MG63 (cell line): ENCODE measurements at regions not wholly inside any gene's neighbourhood (a gene's known extent, or its start where the extent isn't known, plus 50 kb on each side); places are given as distances from the start of the nearest gene placed in this dataset.

ENCODE experiments used
- DNase-seq: peaks from one replicate; pipeline ENCODE4 v3.0.0-alpha.2; 2020
- H3K27me3 ChIP-seq: fragments of 250-450 bp; sonication (Bioruptor Pico); 2 replicates; pipeline ENCODE4 v1.5.1; 2020; ENCODE audit warnings: mild to moderate bottlenecking, moderate library complexity
- H3K36me3 ChIP-seq: fragments of 250-450 bp; sonication (Bioruptor Pico); 2 replicates; pipeline ENCODE4 v1.5.1; 2020; ENCODE audit warnings: mild to moderate bottlenecking, moderate library complexity
- H3K4me3 ChIP-seq: fragments of 250-450 bp; sonication (Bioruptor Pico); 2 replicates; pipeline ENCODE4 v1.5.1; 2020; ENCODE audit warnings: mild to moderate bottlenecking, moderate library complexity
- H3K9me3 ChIP-seq: fragments of 250-450 bp; sonication (Bioruptor Pico); 2 replicates; pipeline ENCODE4 v1.5.1; 2020; ENCODE audit warnings: mild to moderate bottlenecking, moderate library complexity

DNA sequence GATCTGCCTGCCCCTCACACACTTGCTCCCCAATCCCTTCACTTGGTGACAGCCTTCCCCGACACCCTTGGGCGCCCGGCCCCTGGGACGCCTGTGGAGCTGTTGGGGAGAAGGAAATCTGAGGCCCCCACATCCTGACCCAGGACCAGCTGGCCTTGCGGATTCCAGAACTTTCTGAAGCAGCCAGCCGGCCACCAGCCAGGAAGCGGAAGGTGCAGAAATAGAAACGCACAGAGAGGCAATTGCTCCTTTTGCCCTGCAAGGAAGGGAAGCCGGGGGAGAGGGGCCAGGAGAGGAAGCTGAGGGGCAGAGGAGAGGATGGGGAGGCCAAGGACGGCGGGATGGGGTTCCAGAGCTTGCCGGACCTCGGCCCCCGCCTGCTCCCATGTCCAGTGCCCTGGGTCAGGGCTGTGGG, 66.7 kb upstream of the LINC01488 start:
- Histone ChIP-seq H3K4me3 (no peak overlapping the region), H3K36me3 (no peaks in the 10 kb centered on the region), H3K27me3 (no peaks in the 10 kb centered on the region), H3K9me3 (no peaks in the 10 kb centered on the region)
- DNase-seq, result no peak

DNA sequence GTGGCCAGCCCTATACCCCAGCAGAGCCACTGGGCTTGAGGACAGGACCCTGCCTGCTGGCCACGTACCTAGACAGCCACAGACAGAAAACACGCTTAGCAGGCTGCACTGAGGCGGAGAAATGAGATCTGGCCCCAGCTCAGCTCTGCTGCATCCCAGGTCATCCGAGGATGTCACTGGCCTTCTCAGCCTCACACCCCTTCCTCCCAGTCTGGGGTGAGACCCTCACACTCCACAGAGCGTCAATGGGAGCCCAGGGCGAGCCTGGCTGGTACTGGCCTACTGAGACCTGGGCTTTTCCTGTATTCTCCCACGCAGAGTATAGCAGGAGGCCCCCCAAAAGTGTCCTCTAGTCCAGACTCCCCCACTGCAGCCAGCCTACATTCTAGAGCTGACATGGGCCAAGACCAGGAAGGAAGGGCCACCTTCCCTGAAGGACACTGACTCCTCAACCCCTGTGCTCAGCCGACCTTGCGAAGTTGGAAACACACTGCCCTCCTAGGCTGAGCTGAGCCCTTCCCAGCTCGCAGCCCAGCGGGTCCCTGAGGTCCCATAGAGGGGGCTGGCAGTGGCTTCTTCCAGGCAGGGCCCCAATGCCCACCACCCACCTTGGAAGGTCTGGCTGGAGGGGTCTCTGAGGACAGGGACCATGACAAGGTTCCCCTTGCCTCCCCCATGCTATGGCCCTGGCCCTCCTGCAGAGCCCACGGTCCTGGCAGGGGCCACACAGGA, 65.9 kb upstream of the LINC01488 start:
- Histone ChIP-seq H3K4me3 (no peak overlapping the region), H3K9me3 (no peaks in the 10 kb centered on the region), H3K27me3 (no peaks in the 10 kb centered on the region), H3K36me3 (no peaks in the 10 kb centered on the region)
- no peak for DNase-seq

DNA sequence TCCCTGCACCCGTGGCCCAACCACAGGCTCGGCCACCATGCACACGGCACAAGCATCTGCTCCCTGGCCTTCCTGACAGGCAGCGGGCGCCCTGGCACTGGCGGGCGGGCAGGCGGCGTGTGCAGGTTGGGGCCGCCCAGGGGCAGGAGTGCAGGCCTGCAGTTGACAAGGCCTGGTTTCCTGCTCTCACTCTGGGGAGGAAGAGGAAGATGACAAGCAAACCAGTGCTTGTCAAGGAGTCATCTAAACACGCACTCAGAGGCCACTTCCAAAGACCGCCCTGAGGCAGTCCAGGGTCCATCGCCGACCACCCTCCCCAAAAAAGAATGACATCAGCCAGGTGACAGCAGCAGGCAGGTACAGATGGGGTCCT, 65.3 kb upstream of the LINC01488 start:
- H3K36me3 ChIP-seq, result no peaks in the 10 kb centered on the region
- H3K27me3 ChIP-seq, result no peaks in the 10 kb centered on the region
- no peak overlapping the region for H3K4me3 ChIP-seq
- DNase-seq, result no peak
- no peaks in the 10 kb centered on the region for H3K9me3 ChIP-seq

DNA sequence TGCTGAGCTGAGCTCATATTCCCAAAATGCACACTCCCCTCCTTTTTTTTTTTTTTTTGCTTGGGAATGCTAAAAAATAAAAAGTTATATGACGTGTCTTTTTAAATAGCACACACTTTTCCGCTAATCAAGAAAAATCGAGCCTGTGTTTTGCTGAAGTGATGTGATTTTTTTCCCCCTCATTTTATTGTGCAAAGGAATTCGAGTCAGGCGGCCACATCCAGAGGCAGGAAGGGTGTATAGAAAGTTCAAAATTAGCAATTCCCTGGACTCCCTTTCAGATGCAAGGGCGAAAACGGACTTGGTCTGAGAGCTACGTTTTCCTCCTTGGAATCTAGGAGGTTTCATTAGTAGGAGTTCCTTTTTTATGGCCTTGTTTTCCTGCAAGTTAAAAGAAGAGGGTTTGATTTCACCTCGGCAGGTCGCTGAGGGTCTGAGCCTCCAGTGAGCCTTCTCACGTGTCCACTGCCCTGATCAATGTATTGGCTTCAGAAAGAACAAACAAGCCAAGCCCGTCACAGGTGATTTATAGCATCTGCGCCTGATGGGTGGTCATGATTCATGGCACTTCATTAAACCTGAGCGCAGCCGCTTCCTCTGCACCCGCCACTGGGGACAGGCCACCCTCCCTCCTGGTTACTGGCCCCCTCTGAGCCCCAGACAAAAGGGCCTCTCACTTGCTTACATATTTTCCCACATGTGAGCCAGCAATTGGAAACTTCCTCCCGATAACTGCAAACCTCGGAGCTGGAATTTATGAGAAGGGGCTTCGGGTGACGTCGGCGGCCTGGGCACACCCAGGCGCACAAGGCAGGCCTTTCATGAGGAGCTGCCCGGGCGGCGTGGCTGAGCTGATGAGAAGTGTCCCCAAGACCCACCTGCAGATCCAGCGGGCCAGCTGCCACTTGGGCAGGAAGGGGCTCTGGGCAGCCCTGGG, 64.4 kb upstream of the LINC01488 start:
- Histone ChIP-seq H3K4me3 (no peak overlapping the region), H3K36me3 (no peaks in the 10 kb centered on the region), H3K9me3 (no peaks in the 10 kb centered on the region), H3K27me3 (no peaks in the 10 kb centered on the region)
- DNase-seq, result no peak

DNA sequence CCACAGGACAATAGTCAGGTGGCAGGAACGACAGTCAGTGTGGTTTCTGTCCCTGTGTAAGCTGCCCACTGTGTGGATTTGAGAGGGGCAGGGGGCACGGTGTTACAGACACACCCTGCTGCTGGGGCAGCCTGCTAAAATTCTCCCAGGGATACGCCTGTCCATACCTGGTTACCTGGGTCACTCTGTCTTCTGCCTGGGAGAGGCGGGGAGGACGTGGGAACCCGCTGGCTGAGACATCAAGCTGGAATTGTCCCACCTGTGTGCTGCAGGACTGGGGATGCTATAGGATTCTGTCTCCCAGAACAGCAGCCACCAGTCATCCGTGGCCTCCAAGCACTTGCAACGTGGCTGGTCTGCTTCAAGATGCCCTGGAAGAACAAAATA, 63.8 kb upstream of the LINC01488 start:
- Histone ChIP-seq H3K27me3 (no peaks in the 10 kb centered on the region), H3K36me3 (no peaks in the 10 kb centered on the region), H3K4me3 (no peak overlapping the region), H3K9me3 (no peaks in the 10 kb centered on the region)
- DNase-seq, result no peak

DNA sequence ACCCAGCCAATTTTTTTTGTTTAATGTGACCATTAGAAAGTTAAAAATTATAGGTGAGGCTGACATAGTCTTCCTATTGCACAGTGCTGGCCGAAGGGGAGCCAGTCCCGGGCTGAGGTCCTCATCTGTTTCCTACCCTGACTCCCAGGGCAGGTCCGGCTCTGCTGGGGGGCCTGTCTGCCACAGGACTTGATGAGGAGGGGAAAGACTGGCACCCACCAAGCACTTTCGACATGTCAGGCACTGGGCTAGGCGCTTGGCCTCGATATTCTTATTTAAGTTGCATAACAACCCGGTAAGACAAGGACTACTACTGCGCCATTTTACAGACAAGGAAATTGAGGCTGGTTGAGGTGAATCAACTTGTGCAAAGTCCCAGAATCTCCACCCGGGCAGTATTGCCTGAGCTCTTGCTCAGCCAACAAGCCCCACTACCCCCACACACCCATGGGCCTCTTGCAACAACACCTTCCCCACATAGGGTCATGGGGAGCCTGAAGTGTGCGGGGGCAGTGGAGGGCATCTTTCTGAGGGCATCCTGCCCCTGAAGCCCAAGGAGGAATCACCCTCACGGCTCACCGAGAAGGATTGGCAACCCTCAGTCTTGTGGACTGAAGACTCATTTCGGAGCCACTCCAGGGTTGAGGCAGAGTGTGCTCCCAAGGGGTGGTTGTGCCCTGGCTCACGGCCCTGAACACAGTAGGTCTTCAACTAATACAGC, 62.7 kb upstream of the LINC01488 start:
- Histone ChIP-seq H3K36me3 (no peaks in the 10 kb centered on the region), H3K9me3 (no peaks in the 10 kb centered on the region), H3K4me3 (no peak overlapping the region), H3K27me3 (no peaks in the 10 kb centered on the region)
- DNase-seq, result no peak

DNA sequence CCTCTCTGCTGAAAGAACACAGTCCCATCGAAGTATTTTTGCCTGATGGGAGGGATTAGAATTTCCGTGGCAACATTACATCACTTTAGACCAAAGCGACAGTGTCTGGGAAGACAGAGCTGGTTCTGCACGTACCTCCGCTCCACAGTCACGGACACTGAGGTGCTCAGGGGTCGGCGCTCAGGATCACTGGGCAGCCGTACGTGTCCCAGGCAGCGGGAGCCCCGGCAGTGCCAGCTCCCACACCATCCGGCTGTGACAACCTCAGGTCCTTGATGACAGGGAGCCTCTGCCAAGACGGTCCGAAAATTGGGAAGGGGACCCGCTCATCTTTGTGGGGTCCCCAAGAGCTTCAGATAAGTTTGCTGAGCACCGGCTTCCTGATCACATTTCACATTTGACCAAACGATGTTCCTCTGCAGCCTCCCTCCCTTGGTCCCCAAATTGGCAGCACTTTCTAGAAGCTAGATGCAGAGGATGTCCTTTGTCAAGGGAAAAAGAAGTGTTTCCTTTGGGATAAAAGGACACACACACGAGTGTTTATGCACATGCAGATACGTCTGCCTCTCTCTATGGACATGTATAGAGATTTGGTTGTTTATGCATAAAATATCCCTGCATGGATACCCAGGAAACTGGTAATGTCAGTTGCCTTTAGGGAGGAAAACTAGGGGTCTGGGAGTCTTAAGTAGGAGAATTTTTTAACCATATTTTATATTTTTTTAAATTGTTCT, 61.6 kb upstream of the LINC01488 start:
- Histone ChIP-seq H3K4me3 (no peak overlapping the region), H3K36me3 (no peaks in the 10 kb centered on the region), H3K27me3 (no peaks in the 10 kb centered on the region), H3K9me3 (no peaks in the 10 kb centered on the region)
- DNase-seq, result no peak

DNA sequence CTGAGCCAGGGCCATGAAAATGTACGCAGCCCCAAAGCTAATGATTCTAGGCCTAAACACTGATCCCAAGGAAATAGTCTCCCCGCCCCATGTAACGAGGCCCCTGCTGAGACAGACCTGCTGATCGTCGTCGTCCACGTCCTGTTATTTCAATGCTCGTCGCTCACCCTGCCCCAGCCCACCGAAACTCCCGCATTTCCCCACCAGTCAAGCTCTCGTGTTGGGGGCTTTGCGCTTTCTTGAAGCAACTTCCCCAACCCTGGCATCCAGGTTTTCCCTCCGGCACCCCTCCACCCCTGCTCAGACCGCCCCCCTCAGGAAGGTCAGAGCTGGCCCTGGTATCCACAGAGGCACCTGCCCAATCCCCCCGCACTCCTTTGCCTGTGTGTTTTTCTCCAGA, 58.8 kb upstream of the LINC01488 start:
- Histone ChIP-seq H3K9me3 (no peaks in the 10 kb centered on the region), H3K27me3 (no peaks in the 10 kb centered on the region), H3K36me3 (no peaks in the 10 kb centered on the region), H3K4me3 (no peak overlapping the region)
- DNase-seq, result no peak

DNA sequence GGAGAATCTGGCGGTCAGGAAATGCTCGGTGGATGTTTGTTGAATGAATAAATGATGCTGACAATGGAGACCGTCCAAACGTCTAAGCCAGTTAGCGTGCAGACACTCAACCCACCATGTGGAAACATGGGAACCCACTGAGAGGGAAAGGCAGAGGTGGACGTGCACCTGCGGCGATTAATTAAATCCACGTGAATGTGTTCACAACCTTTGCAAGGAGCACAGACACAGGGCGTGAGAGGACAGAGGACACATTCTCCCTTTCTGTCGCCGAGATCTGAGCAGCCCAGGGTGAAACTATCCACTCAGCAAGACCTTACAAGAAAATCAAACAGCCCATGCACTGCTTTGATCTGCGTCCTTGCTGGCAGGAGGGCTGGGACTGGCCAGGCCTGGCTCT, 58.3 kb upstream of the LINC01488 start:
- Histone ChIP-seq H3K36me3 (no peaks in the 10 kb centered on the region), H3K4me3 (no peak overlapping the region), H3K9me3 (no peaks in the 10 kb centered on the region), H3K27me3 (no peaks in the 10 kb centered on the region)
- no peak for DNase-seq

DNA sequence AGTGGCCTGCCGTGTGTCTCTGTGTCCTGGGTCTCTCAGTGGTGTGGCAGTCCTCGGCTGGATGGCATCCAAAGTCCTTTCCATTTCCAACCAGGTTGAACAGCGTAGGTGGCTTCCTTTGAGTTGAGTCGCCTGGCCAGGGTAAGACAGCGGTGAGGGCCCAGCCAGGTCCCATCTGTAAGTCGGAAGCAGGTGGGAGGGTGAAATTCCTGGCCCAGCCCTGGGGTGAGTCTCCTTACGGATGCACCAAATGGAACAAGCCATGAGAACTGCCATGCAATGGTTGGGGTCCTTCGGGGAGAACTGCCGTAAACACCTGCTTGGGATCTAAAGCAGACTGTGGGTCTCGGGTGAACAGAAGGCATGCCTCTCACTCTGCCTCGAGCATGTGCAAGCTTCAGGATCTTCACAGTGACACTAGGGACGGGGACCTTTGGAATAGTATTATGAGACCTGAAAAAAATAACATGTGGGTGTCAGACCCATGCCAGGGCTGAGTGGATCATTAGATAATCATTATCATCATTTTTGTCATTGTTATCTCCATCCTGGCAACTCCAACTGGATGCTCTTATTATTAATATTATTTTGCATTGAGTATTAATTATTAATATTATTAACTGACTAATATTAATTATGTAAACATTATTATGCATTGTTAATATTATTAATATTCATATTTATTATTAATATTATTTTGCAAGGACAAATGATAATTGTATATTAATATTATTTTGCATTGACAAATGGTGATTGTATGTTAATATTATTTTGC, 57.7 kb upstream of the LINC01488 start:
- no peak for DNase-seq
- Histone ChIP-seq H3K36me3 (no peaks in the 10 kb centered on the region), H3K4me3 (no peak overlapping the region)

DNA sequence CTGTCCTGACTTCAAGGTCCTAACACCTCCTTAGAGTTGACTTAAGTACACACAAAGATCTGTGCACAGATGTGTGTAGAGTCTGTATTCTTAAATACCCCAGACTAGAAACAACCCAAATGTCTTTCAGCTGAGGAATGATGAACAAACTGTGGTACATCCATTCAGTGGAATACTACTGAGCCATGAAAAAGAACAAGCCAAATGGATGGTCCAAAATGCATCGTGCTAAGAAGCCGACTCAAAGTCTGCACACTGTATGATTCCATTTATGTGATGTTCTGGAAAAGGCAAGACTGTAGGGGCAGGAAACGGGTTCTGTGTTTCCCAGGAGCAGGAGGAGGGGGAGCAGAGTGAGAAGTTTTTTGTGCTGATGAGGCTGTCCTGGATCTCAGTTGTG, 56.7 kb upstream of the LINC01488 start:
- Histone ChIP-seq H3K9me3 (no peaks in the 10 kb centered on the region), H3K27me3 (no peaks in the 10 kb centered on the region), H3K4me3 (no peak overlapping the region), H3K36me3 (no peaks in the 10 kb centered on the region)
- DNase-seq, result no peak

More for the DNA sequence above, 57.7 kb upstream of the LINC01488 start:
- no peaks in the 10 kb centered on the region for H3K27me3 ChIP-seq
- no peaks in the 10 kb centered on the region for H3K9me3 ChIP-seq

DNA sequence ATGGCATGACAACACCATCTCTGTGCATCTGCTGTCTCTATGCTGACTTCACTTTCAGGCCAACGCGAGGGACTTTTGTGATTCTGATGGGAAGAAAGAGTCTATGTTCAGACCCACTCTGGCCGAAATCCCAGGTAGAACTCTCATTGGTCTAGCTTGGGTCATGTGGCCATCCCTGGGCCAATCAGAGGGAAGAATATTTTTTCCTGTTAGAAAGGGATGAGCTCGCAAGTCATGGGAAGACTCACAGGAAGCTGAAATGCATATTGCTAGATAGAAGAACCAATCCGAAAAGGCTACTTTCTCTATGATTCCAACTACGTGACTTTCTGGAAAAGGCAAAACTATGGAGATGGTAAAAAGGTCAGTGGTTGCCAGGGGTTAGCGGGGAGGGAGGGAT, 56.0 kb upstream of the LINC01488 start:
- no peak for DNase-seq
- Histone ChIP-seq H3K27me3 (no peaks in the 10 kb centered on the region), H3K4me3 (no peak overlapping the region), H3K9me3 (no peaks in the 10 kb centered on the region), H3K36me3 (no peaks in the 10 kb centered on the region)

DNA sequence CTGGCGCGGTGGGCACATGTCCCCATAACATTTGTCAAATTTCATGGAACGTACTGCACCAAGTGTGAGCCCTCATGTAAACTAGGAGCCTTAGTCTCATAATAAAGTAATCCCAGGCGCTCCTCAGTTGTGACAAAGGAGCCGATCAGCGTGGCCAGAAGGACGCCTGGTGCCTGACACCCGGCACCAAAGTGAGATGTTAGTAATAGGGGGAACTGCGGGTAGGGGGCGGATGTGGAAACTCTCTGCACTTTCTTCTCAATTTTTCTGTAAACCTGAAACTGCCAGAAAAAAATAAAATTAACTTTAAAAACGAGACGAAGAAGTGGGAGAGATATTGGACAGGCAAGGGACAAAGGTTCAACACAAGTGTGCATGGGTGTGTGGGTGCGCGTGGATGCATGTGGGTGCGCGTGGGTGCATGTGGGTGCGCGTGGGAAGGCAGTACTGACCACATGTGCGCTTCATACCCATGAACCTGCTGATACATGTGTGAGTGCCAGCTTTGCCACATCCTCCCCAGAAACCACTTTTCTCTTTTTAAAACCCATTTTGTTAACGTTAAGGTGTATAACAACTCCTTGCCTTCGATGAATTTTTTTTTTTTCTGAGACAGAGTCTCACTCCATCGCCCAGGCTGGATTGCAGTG, 55.4 kb upstream of the LINC01488 start:
- H3K36me3 ChIP-seq, result no peaks in the 10 kb centered on the region
- no peaks in the 10 kb centered on the region for H3K27me3 ChIP-seq
- DNase-seq, result no peak
- H3K9me3 ChIP-seq, result no peaks in the 10 kb centered on the region
- H3K4me3 ChIP-seq, result no peak overlapping the region

DNA sequence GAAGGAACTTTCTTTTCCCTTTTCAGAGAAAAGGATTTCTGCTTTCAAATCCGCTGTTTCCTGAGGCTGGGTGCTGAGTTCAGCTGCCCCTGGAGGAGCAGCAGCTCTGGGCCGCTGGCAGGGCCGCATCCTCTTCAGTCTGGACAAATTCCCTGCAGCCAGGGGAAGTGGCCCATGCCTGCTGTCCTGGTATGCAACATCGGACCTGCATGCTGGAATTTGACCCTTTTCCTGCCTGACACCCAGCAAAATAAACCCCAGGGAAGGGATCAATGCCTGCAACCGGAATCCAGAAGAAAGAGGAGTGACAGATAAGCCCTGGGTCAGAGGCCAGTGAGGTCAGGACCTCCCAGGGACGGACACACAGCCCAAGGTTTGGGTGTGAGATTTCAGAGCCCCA, 54.1 kb upstream of the LINC01488 start:
- H3K9me3 ChIP-seq, result no peaks in the 10 kb centered on the region
- H3K4me3 ChIP-seq, result no peak overlapping the region
- no peak for DNase-seq
- H3K36me3 ChIP-seq, result no peaks in the 10 kb centered on the region
- H3K27me3 ChIP-seq, result no peaks in the 10 kb centered on the region

DNA sequence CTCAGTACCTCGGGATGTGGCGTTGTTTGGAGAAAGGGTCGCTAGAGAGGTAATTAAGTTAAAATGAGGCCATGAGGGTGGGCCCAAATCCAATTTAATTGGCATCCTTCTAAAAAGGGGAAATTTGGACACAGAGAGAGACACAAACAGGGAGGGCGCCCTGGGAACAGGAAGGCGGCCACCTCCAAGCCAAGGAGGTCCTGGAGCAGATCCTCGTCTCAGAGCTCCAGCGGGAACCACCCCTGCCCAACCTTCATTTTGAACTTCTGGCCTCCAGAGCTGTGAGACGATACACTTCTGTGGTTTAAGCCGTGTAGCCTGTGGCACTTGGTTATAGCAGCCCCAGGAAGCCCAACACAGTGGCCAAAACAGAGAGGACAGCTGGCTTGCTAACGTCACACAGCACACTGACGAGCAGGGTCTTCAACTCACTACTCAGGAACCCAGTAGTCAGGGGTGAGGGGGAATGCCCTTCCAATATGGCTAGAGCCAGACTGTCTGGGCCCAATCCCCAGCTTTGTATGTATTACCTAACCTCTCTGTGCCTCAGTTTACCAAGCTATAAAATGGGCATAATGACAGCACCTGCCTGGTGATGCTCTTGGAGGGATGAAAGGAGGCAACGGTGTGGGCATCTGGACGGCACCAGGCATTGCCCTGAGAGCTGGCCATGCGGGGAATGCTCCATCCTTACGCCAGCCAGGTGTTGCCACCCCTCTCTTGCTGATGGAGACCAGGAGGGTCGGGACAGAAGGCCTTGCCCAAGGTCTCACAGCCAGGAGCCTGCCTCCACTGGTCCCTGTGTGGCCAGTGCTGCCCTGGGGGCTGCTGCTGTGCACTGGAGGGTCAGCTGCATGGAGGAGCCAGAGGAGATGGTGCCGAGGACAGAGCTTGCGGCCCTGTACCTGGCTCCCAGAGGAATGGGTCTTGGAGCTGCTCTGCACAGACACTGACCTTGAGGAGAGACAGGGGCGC, 53.3 kb upstream of the LINC01488 start:
- no peak for DNase-seq
- H3K9me3 ChIP-seq, result no peaks in the 10 kb centered on the region
- no peaks in the 10 kb centered on the region for H3K27me3 ChIP-seq
- H3K36me3 ChIP-seq, result no peaks in the 10 kb centered on the region
- H3K4me3 ChIP-seq, result no peak overlapping the region
